Activated CD4-positive, alpha-beta T cell treated with anti-CD3 and anti-CD28 coated beads, Interleukin-2, amount 50 U/mL, for 24 hours (primary cell): ENCODE measurements at regions not wholly inside any gene's neighbourhood (a gene's known extent, or its start where the extent isn't known, plus 50 kb on each side); places are given as distances from the start of the nearest gene placed in this dataset.
"Not testable (repeated sequence)": the region's sequence is repeated elsewhere in the genome, so short reads cannot be mapped to it uniquely, and the experiment has no call there.

ENCODE experiments used
- DNase-seq, 2 donors: peaks; one replicate each; pipeline ENCODE4 v3.0.0-alpha.2; 2020; ENCODE audit warnings: low read depth in 1 of 2, low spot score in 1 of 2

- no peak for DNase-seq
These were observed 123.0 kb downstream of the MYCN start for GRCh38 chr2:16063251-16063850.

DNA sequence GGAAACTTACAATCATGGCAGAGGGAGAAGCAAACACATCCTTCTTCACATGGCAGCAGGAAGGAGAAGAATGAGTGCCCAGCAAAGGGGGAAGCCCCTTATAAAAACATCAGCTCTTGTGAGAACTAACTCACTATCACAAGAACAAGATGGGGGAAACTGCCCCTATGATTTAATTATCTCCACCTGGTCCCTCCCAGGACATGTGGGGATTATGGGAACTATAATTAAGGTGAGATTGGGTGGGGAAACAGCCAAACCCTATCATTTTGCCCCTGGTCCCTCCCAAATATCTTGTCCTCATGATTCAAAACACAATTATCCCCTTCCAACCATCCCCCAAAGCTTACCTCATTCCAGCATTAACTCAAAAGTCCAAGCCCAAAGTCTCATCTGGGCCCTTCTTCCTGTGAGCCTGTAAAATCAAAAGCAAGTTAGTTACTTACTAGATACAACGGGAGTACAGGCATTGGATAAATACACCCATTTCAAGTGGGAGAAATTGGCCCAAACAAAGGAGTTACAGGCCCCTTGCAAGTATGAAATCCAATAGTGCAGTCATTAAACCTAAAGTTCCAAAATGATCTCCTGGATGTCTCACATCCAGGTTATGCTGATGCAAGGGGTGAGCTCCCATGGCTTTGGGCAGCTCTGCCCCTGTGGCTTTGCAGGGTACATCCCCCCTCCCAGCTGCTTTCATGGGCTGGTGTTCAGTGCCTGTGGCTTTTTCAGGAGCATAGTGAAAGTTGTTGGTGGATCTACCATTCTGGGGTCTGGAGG, 122.3 kb downstream of the MYCN start:
- DNase-seq: no peak

DNA sequence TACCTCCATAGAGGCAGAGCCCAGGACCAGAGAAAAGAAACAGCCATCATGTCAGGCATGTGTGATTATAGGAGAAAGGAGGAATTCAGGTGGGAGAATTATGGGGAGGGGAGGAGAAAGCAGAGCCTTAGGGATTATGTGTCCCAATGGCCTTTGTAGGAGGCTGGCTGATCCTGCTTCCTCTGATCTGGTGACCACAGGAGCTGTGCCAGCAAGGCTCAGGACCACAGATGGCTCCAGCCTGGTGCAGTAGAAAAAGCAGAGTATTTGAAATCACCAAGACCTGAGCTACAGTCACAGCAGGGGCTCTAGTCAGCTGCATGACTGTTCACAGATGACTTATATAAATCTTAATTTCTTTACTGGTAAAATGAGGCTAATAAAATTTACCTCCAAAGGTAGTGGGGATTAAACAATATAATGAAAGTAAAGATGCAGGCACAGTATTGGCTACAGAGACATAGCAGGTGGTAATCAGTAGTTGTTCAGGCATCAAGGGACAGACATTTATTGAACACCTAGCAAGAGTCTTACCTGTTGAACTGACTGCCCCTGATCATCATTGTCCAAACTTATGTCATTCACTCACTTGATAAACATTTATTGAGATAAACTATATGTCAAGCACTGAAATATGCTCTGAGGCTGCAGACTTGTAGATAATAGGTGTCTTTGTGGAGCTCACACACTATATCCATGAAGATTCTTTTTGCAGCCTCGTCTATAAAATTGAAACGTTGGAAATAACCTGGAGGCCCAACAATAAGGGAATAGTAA, 121.3 kb downstream of the MYCN start:
- DNase-seq: no peak

DNA sequence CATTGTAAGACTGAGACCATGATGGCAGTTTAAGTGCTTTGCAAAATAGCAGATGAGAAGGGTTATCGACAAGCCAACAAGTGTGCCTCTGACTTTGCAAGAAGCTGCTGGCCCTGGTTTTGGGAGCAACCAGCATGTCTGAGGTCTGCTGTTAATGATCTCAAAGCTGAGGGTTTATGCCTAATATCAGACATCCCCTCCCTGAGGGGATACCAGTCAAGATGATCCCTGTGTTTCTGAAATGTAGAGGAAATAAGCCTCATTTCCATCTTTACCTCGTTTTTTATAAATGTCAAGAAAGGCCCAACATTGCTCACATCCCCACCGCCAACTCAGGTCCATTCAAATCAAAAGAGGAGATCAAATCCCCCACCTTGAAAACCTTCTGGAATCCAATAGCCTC, 120.6 kb downstream of the MYCN start:
- no peak for DNase-seq

DNA sequence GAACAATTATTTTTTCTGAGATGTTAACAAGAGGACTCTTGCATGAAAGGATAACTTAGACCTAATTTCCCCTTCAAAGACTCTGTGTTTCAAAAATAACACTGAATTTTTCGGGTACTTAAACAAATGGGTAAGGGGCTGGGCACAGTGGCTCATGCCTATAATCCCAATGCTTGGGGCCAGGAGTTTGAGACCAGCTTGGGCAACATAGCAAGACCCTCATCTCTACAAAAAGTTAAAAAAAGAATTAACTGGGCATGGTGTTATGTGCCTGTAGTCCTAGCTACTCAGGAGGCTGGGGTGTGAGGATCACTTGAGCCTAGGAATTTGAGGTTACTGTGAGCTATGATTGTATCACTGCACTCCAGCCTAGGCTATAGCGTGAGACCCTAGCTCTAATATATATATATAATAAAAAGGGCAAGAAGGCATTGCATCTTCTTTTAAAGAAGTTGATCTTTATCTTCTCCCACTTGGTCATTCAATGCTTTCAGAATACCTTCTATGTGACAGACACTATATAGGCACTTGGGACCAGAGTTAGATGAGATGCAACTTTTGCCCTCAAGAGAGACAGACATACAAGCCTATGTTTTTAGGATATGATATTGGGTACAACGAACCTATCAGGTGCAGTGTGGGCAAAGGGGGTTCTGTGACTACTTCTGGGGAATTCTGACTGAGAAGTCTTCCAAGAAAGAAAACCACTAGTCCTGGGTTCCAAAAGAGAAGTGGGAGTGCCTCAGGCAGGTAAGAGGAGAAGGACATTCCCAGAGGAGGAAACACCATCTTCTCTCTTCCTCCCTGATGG, 120.0 kb downstream of the MYCN start:
- DNase-seq: no peak

DNA sequence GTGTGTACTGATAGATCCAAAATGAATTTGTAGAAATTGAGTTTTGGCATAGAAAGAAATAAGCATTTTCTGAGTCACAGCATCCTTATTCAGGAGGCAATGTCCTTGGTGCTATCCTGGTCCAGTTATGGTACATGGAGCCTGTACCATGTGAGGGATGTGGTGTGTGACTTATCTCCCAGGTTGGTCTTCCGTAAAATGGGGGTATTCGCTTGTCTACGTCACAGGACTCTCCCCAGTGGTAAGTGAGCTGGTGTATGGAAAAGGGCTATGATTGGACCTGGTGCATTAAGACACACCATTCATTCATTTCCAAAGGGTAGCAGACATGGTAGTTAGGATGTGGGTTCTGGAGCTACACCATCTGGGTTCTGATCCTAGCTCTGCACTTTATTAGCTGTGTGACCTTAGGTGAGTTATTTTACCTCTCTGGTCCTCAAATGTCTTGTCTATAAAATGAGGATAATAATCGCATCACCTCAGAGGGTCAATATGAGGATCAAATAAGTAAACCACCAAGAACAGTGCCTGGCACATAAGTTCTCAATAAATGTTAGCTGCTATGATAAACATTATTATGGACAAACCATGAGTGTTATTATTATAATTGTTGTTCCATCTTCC, 119.2 kb downstream of the MYCN start:
- DNase-seq: no peak

- no peak for DNase-seq
These were observed 118.5 kb downstream of the MYCN start for GRCh38 chr2:16058747-16059358.

DNA sequence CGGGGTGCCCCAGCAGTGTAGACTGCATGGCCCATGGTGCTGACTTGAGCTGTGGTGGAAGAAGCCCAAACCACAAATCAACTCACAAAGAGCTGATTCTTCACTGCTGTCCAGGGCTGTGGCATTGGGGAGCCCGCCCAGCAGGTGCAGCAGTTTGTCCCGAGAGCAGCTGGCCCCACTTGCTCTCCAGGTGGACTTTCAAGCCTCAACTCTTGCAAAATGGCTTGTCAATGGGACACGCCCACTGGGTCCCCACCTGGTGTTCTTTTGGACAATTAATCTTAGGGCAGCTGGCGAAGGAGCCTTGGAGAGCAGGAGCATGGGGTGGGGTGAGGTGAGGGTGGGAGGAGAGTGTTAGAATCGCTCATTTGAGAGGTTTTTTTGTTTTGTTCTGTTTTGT, 117.9 kb downstream of the MYCN start:
- no peak for DNase-seq

DNA sequence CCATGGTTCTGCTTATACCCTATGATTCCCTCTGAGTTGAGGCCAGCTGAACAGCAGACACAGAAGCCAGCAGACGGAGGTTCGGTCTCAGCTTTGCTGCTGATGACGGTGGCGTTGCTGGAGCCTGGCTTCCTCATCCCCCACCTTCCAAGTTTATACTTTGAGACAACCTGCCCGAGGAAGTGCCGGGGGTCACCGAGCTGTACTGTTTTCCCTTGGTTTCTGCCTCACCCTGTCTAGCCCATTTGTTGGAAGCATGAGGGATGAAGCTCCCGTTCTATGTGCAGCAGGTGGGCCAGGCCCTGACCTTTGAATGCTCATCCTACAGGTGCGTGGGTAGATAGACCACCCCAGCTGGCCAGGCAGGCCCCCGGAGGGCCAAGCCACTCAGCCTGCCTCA, 117.3 kb downstream of the MYCN start:
- DNase-seq: no peak

- DNase-seq: no peak
These were observed 115.7 kb downstream of the MYCN start for GRCh38 chr2:16055848-16056580.

- no peak for DNase-seq
These were observed 113.3 kb downstream of the MYCN start for GRCh38 chr2:16053437-16054257.

- DNase-seq: not testable (repeated sequence)
These were observed 112.3 kb downstream of the MYCN start for GRCh38 chr2:16052571-16053052.

DNA sequence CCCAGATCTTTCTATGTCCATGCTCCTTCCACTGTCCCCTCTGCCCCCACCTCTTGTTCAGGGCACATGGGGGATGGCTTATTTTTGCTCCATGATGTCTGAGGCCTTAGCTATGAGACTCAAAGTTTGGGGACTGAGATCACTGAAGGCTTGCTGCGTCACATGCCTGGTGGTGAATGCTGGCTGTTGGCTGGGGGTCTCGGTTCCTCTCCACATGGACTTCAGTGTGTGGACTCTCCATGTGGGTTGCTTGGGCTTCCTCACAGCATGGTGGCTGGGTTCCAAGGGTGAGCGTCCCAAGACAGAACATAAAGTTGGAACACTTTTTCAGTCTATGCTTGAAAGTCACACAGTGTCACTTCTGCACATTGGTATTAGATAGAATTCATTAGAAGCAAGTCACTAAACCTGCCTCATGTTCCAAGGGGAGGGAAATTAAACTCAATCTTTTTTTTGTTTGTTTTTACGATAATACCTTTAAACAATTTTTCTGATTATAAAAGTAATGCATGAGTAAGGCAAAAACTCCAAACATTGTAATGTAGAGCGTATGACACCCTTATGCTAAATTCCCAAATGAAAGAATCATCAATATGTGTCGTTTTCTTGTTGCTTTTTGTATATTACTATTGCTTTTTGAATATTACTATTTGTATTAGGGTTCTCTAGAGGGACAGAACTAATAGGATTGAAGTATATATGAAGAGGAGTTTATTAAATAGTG, 111.7 kb downstream of the MYCN start:
- no peak for DNase-seq

- no peak for DNase-seq
These were observed 110.6 kb downstream of the MYCN start for GRCh38 chr2:16050908-16051489.

- no peak for DNase-seq
These were observed 110.0 kb downstream of the MYCN start for GRCh38 chr2:16050261-16050907.

GRCh38 chr2:16049406-16049805, 109.1 kb downstream of the MYCN start:
- no peak for DNase-seq

DNA sequence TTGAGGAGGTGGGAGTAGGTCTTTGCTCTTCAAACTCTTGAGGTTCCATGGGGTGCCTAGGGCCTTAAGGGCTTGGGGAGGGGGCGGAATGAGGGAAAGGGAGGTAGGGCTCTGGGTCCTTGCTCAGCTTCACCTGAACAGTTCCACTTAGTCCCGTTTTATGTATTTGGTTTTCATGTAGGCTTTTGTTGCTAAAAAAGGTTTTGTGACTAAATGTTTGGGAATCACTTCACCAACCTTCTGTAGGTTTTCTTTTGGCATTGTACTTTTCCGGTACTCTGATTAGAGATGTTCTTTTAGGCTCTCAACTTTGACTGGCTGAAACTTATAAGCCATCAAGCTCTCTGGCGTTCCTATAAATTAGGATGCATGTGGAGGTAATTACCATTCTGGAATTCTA, 108.1 kb downstream of the MYCN start:
- DNase-seq: no peak
